GM12865 (cell line): ENCODE measurements at regions not wholly inside any gene's neighbourhood (a gene's known extent, or its start where the extent isn't known, plus 50 kb on each side); places are given as distances from the start of the nearest gene placed in this dataset.

ENCODE experiments used
- DNase-seq: peaks from one replicate; pipeline ENCODE4 v3.0.0; 2010; ENCODE audit warnings: low read depth
- H3K4me3 ChIP-seq: 2 replicates; pipeline ENCODE4 v1.5.1; 2011; ENCODE audit warnings: mild to moderate bottlenecking, low read depth, low read length, control low read depth
- CTCF ChIP-seq: IDR thresholded peaks from 2 replicates; pipeline ENCODE4 v1.5.1; 2011; ENCODE audit warnings: low read length, control low read depth, low read depth, inconsistent platforms; ENCODE audit not compliant: insufficient read depth; ENCODE audit errors: missing control alignments

GRCh38 chr14:104465482-104466390, 113.8 kb upstream of the C14orf180 start:
- no peak overlapping the region for H3K4me3 ChIP-seq
- no peak for TF ChIP-seq CTCF
- DNase-seq = no peak

- no peak for TF ChIP-seq CTCF
- no peak for DNase-seq
- no peak overlapping the region for H3K4me3 ChIP-seq
Measured at GRCh38 chr14:104467236-104467635, 112.3 kb upstream of the C14orf180 start.

- no peak for DNase-seq
- no peak for TF ChIP-seq CTCF
Measured at GRCh38 chr14:104467641-104468040, 111.9 kb upstream of the C14orf180 start.

GRCh38 chr14:104469591-104469990, 110.0 kb upstream of the C14orf180 start:
- no peak for TF ChIP-seq CTCF
- DNase-seq = no peak
- H3K4me3 ChIP-seq = no peak overlapping the region

More at GRCh38 chr14:104467641-104468040, 111.9 kb upstream of the C14orf180 start:
- no peak overlapping the region for H3K4me3 ChIP-seq

GRCh38 chr14:104470588-104470987, 109.0 kb upstream of the C14orf180 start:
- DNase-seq = no peak
- TF ChIP-seq CTCF = no peak
- no peak overlapping the region for H3K4me3 ChIP-seq

GRCh38 chr14:104471114-104471513, 108.5 kb upstream of the C14orf180 start:
- no peak for TF ChIP-seq CTCF
- H3K4me3 ChIP-seq = no peak overlapping the region
- no peak for DNase-seq

GRCh38 chr14:104472073-104472472, 107.5 kb upstream of the C14orf180 start:
- no peak overlapping the region for H3K4me3 ChIP-seq
- no peak for DNase-seq
- TF ChIP-seq CTCF = no peak
